Liver (tissue), 3 donors: ENCODE measurements at regions not wholly inside any gene's neighbourhood (a gene's known extent, or its start where the extent isn't known, plus 50 kb on each side); places are given as distances from the start of the nearest gene placed in this dataset.

ENCODE experiments used
- CTCF ChIP-seq: fragments of 150-350 bp; IDR thresholded peaks from 2 replicates; pipeline ENCODE4 v1.5.1; 2017; ENCODE audit warnings: improper control_type of control experiment, low read depth, low read length; ENCODE audit not compliant: missing input control
- FOXA2 ChIP-seq: IDR thresholded peaks from 2 replicates; pipeline ENCODE4 v1.6.1; 2016; ENCODE audit warnings: antibody characterized with exemption
- HNF4G ChIP-seq: IDR thresholded peaks from 2 replicates; pipeline ENCODE4 v1.6.1; 2016; ENCODE audit warnings: antibody characterized with exemption
- MAX ChIP-seq: IDR thresholded peaks from 2 replicates; pipeline ENCODE4 v1.6.1; 2016; ENCODE audit warnings: antibody characterized with exemption
- RAD21 ChIP-seq, 2 donors: IDR thresholded peaks; 2 replicates each; pipeline ENCODE4 v1.6.1; 2016; ENCODE audit warnings: antibody characterized with exemption in 2 of 2, mild to moderate bottlenecking in 2 of 2
- REST ChIP-seq: IDR thresholded peaks from 2 replicates; pipeline ENCODE4 v1.6.1; 2016; ENCODE audit warnings: antibody characterized with exemption, mild to moderate bottlenecking
- TAF1 ChIP-seq: conservative IDR thresholded peaks from 2 replicates; pipeline ENCODE4 v1.6.1; 2016; ENCODE audit warnings: antibody characterized with exemption, mild to moderate bottlenecking
- ZBTB33 ChIP-seq: IDR thresholded peaks from 2 replicates; pipeline ENCODE4 v1.6.1; 2016; ENCODE audit warnings: antibody characterized with exemption
- donor health status: healthy.
- donor health status: healthy.

- TF ChIP-seq FOXA2: no peak
- TF ChIP-seq CTCF: no peak
- no peak for TF ChIP-seq RAD21 (IDR thresholded peaks at IDR 0.05)
- no peak for TF ChIP-seq TAF1
- no peak for TF ChIP-seq MAX
- no peak for TF ChIP-seq HNF4G
- no peak for TF ChIP-seq ZBTB33
- TF ChIP-seq REST: no peak
Measured at GRCh38 chr6:37561361-37561760, 61.7 kb upstream of the CCDC167 start.
